ENCODE measurements at regions not wholly inside any gene's neighbourhood (a gene's known extent, or its start where the extent isn't known, plus 50 kb on each side); places are given as distances from the start of the nearest gene placed in this dataset.

- no peak for TF ChIP-seq CTCF (conservative IDR thresholded peaks at IDR 0.05; ENCODE audit: low read length)
- no peak for TF ChIP-seq EZH2phosphoT487 (IDR thresholded peaks at IDR 0.05; ENCODE audit: borderline replicate concordance, low read depth, low read length)
Measured at GRCh38 chrX:113492895-113493294, 652.3 kb upstream of the AMOT start.

Data from OCI-LY7 (cell line).